ENCODE measurements at regions not wholly inside any gene's neighbourhood (a gene's known extent, or its start where the extent isn't known, plus 50 kb on each side); places are given as distances from the start of the nearest gene placed in this dataset.

DNA sequence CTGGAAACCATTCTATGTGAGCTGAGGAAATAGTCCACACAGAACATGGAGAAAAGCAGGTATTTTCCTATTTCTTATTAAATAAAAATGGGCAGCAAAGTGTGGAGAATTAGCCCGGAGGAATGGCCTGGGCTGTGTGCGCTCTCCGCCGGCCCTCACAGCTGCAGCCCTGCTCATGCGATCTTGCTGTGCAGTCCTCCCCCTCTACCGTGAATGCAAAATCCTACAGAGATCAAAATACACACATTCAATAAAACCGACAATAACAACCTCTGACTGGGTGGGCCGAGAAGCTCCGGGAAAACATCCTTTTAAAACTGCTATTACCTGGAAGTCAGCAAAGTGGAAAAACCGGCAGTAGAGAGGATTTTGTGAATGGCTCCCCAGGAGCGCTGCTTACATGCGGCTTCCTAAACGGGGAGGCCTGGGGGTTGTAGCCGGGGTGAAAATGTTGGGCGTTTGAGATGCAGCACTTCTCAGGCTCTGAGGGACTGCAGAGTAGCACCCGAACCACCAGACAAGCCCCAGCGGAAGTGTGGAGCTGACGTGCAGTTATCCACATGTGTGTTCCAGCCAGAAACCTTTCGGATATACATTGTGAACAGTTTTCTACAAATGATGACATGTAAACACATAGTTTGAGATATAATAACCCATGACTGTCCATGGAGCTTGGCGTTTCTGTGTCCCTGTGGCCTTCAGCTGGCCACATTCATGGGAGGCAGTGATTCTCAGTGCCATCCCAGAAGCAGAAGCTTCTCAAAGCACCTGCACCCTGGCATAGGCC lies 94.2 kb upstream of the ALKAL2 start:
- TF ChIP-seq, protein P1, sequence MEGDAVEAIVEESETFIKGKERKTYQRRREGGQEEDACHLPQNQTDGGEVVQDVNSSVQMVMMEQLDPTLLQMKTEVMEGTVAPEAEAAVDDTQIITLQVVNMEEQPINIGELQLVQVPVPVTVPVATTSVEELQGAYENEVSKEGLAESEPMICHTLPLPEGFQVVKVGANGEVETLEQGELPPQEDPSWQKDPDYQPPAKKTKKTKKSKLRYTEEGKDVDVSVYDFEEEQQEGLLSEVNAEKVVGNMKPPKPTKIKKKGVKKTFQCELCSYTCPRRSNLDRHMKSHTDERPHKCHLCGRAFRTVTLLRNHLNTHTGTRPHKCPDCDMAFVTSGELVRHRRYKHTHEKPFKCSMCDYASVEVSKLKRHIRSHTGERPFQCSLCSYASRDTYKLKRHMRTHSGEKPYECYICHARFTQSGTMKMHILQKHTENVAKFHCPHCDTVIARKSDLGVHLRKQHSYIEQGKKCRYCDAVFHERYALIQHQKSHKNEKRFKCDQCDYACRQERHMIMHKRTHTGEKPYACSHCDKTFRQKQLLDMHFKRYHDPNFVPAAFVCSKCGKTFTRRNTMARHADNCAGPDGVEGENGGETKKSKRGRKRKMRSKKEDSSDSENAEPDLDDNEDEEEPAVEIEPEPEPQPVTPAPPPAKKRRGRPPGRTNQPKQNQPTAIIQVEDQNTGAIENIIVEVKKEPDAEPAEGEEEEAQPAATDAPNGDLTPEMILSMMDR (conservative IDR thresholded peaks at IDR 0.05 in 1 of 2, IDR thresholded peaks at IDR 0.05 in 1 of 2; ENCODE audit: low read depth in 1 of 2, low read length in 2 of 2), result no peak
- no peak for TF ChIP-seq EZH2 (IDR thresholded peaks at IDR 0.05; ENCODE audit: low read length, missing control alignments)
